Omental fat pad (tissue), 3 donors: ENCODE measurements at regions not wholly inside any gene's neighbourhood (a gene's known extent, or its start where the extent isn't known, plus 50 kb on each side); places are given as distances from the start of the nearest gene placed in this dataset.

Source experiments
- ATAC-seq: fragments of 150-250 bp; one replicate; pipeline ENCODE4 v1.9.1; 2016; ENCODE audit warnings: mild to moderate bottlenecking, moderate library complexity; ENCODE audit not compliant: low FRiP score
- DNase-seq: peaks from one replicate; pipeline ENCODE4 v3.0.0-alpha.2; 2019; ENCODE audit warnings: low spot score
- TF ChIP-seq, protein P1 (sequence below), 3 donors: fragments of 450-650 bp; IDR thresholded peaks; one replicate each; pipeline ENCODE4 v1.5.1; 2016 to 2017; ENCODE audit warnings: antibody characterized with exemption in 3 of 3, mild to moderate bottlenecking in 3 of 3, moderate library complexity in 2 of 3

DNA sequence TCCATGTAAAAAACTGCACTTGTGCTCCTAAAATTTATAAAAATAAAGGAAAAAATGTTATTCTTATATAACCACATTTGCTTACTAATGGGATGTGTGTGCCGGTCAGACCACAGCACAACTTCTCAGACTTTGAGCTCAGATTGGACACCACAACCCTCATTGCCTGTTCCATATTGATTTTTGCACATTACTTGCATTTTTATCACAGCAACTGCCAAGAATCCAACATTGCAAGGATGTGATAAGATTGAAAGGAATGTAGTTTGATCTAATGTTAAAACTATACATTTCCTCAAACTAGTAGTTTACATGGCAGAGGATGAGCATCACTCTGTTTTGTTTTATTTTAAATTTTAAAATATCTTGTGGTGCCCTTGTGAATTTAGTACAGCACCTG, 227.8 kb downstream of the KDR start:
- ATAC-seq (no peak), DNase-seq (no peak)
- TF ChIP-seq, protein P1, sequence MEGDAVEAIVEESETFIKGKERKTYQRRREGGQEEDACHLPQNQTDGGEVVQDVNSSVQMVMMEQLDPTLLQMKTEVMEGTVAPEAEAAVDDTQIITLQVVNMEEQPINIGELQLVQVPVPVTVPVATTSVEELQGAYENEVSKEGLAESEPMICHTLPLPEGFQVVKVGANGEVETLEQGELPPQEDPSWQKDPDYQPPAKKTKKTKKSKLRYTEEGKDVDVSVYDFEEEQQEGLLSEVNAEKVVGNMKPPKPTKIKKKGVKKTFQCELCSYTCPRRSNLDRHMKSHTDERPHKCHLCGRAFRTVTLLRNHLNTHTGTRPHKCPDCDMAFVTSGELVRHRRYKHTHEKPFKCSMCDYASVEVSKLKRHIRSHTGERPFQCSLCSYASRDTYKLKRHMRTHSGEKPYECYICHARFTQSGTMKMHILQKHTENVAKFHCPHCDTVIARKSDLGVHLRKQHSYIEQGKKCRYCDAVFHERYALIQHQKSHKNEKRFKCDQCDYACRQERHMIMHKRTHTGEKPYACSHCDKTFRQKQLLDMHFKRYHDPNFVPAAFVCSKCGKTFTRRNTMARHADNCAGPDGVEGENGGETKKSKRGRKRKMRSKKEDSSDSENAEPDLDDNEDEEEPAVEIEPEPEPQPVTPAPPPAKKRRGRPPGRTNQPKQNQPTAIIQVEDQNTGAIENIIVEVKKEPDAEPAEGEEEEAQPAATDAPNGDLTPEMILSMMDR (IDR thresholded peaks at IDR 0.05), result no peak

DNA sequence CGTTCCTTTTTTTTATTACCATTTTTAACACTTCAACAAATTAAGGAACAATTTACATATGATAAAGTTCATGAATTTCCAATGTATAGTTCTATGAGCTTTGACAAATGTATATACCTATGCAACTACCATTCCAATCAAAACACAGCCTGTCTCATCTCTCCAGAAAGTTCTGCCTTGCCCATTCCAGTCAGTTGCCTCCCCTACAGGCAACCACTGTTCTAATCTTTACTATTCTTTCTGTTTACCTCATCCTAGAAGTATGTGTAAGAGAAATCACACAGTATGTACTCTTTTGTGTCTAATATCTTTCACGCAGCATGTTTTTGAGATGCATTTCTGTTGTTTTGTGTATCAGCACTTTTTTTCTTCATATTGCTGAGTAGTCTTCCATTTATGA, 224.9 kb downstream of the KIT start:
- ATAC-seq (no peak), DNase-seq (no peak)
- TF ChIP-seq, protein P1 (IDR thresholded peaks at IDR 0.05), result no peak

DNA sequence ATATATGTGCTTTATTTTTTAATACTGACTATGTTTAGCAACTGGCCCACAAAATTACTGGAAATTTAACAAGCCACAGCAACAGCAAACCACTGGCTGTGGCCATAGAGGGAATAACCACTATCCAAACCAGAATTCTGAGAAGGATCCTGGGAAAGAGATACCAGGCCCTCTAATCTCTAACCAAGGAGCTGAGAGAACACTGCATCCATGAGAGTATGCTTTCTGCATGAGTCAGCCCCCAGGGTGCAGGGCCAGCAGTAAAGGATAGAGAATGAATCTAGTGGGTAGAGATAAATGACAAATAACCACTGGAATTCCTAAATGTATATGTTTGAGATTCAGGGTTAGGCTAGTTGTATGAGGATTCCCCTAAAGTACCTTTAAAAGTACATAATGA, 221.8 kb downstream of the KIT start:
- TF ChIP-seq, protein P1 (IDR thresholded peaks at IDR 0.05), result no peak
- ATAC-seq (no peak), DNase-seq (no peak)

DNA sequence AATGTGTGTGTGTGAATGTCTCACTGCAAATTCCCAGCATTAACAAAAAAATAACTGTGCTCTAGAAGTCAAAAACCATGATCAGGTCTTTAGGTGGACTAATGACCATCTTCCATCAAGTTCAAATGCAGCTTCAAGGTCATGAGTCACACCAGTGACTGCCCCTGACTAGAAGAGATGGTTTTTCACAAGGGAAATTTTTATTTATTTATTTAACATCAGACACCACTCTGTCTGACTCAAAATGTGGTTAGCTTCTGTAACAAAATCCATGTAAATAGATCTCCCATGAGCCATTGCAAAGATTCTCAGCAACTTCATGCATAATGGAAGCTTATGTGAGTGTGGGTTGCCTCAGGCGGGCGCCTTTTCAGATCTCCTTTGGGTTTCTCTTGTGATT, 219.2 kb downstream of the KIT start:
- ATAC-seq (no peak), DNase-seq (no peak)
- TF ChIP-seq, protein P1 (IDR thresholded peaks at IDR 0.05), result no peak

DNA sequence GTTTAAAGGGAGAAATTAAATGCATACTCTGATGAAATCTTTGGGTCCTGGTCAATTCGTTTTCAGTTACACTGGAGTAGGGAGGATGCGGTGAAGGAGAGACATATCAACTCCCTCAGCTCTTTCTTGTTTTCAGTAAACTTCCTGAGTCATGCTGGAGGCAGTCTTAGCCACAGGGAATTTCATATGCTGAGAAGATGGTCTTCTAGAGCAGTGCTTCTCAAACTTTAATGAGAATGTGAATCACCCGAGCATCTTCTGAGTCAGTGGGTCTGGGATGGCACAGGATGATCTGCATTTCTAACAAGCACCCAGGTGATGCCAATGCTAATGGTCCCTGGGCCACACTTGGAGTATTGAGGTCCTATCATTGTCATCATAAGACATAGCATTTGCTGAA, 214.5 kb downstream of the KIT start:
- no peak for ATAC-seq
- DNase-seq, result no peak
- TF ChIP-seq, protein P1 (IDR thresholded peaks at IDR 0.05), result no peak

DNA sequence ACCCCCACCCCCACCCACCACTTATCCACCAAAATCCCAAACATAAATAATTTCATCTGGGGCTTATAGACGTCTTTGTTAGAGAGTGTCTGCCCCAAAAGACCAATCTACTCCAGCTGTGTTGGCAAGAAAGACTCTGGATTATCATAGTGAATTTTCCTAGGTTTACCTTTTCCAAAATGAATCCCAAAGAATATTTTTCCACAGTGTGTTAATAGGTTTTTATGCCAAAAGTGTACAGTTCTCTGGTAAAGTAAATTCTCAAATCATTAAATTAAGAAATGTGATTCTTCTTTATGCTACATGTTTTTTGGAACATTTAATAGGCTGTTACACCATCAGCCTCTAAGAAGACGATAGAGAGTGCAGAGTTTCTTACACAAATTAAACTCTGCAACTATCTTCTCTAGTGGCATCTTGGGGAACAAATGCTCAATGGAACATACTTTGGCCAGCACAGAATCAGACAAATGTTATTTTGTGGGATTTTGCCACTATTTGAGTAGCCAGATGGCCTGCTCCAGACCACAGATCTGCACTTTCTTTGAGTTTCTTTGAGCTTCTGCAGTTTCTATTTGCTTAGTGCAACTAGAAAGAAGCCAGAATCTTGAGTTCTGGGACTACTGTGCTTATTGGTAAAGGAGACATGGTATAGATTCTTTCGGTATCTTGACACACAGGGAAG, 206.0 kb downstream of the KIT start:
- TF ChIP-seq, protein P1 (IDR thresholded peaks at IDR 0.05), result no peak
- no peak for DNase-seq
- no peak for ATAC-seq

DNA sequence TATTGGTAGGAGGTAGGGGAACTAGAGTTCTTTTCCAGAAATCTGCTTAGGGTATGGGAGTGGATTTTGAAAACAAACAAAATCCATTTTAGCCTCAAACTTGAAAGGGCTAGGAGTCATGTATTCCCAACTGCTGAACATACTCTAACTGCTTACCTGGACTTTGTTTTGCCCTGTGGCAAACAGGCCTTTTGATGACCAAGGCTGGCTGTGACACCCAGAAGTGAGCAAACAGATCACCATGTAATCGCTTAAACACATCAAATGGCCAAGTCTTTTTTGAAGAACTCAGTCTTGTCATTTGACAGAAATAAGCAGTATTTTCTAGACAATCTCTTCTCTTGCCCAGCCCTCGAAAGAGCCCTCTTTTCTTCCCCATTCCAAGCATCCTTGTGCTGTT, 203.4 kb downstream of the KIT start:
- ATAC-seq (no peak), DNase-seq (no peak)
- TF ChIP-seq, protein P1 (IDR thresholded peaks at IDR 0.05), result no peak
